GM18505 (cell line): ENCODE measurements at regions not wholly inside any gene's neighbourhood (a gene's known extent, or its start where the extent isn't known, plus 50 kb on each side); places are given as distances from the start of the nearest gene placed in this dataset.

Experiments used
- ATAC-seq: cut with Tn5 transposase; IDR thresholded peaks from one replicate; pipeline ENCODE4 v1.9.1; 2021; ENCODE audit not compliant: unreplicated experiment
- POLR2A ChIP-seq: IDR thresholded peaks from 4 replicates; pipeline ENCODE4 v1.6.1; 2011; ENCODE audit warnings: borderline replicate concordance; ENCODE audit not compliant: insufficient read depth, insufficient read length; ENCODE audit errors: extremely low read depth

- no peak for TF ChIP-seq POLR2A
- no peak for ATAC-seq
These were observed 841.3 kb downstream of the PDHA2 start for GRCh38 chr4:96681218-96681617.

- TF ChIP-seq POLR2A, result no peak
- ATAC-seq, result no peak
These were observed 845.8 kb downstream of the PDHA2 start for GRCh38 chr4:96685691-96686090.

- ATAC-seq, result no peak
- TF ChIP-seq POLR2A, result no peak
These were observed 851.6 kb downstream of the PDHA2 start for GRCh38 chr4:96691521-96691920.

- no peak for TF ChIP-seq POLR2A
- no peak for ATAC-seq
These were observed 858.9 kb downstream of the PDHA2 start for GRCh38 chr4:96698831-96699230.

GRCh38 chr4:96703265-96703664 is 863.4 kb downstream of the PDHA2 start:
- no peak for TF ChIP-seq POLR2A
- no peak for ATAC-seq

- no peak for ATAC-seq
- TF ChIP-seq POLR2A, result no peak
These were observed 868.9 kb downstream of the PDHA2 start for GRCh38 chr4:96708766-96709165.

GRCh38 chr4:96713271-96713850 is 873.5 kb downstream of the PDHA2 start:
- no peak for ATAC-seq
- TF ChIP-seq POLR2A, result no peak

- no peak for TF ChIP-seq POLR2A
These were observed 889.7 kb downstream of the PDHA2 start for GRCh38 chr4:96729641-96730040.

GRCh38 chr4:96730432-96730831 is 890.5 kb downstream of the PDHA2 start:
- TF ChIP-seq POLR2A, result no peak
- no peak for ATAC-seq

More at GRCh38 chr4:96729641-96730040, 889.7 kb downstream of the PDHA2 start:
- no peak for ATAC-seq

- ATAC-seq, result no peak
- no peak for TF ChIP-seq POLR2A
These were observed 896.5 kb downstream of the PDHA2 start for GRCh38 chr4:96736352-96736889.

GRCh38 chr4:96739101-96739500 is 899.2 kb downstream of the PDHA2 start:
- TF ChIP-seq POLR2A, result no peak
- no peak for ATAC-seq

GRCh38 chr4:96742332-96743014 is 902.6 kb downstream of the PDHA2 start:
- no peak for ATAC-seq
- TF ChIP-seq POLR2A, result no peak

- no peak for TF ChIP-seq POLR2A
- no peak for ATAC-seq
These were observed 904.8 kb downstream of the PDHA2 start for GRCh38 chr4:96744676-96745075.

- no peak for TF ChIP-seq POLR2A
- ATAC-seq, result no peak
These were observed 913.3 kb downstream of the PDHA2 start for GRCh38 chr4:96753216-96753615.

- ATAC-seq, result no peak
- no peak for TF ChIP-seq POLR2A
These were observed 915.9 kb downstream of the PDHA2 start for GRCh38 chr4:96755569-96756484.
